Mucosa of rectum (tissue), 2 donors: ENCODE measurements at regions not wholly inside any gene's neighbourhood (a gene's known extent, or its start where the extent isn't known, plus 50 kb on each side); places are given as distances from the start of the nearest gene placed in this dataset.

Experiments used
- H3K27ac ChIP-seq, 2 donors: one replicate each; pipeline ENCODE4 v1.7.0; 2013; ENCODE audit warnings: inconsistent platforms in 2 of 2, low read depth in 2 of 2, low read length in 2 of 2
- H3K27me3 ChIP-seq, 2 donors: one replicate each; pipeline ENCODE4 v1.7.0; 2013; ENCODE audit warnings: low read length in 2 of 2; ENCODE audit not compliant: control insufficient read depth in 2 of 2, insufficient read depth in 2 of 2
- H3K36me3 ChIP-seq, 2 donors: one replicate each; pipeline ENCODE4 v1.7.0; 2013; ENCODE audit warnings: low read length in 2 of 2; ENCODE audit not compliant: control insufficient read depth in 2 of 2, insufficient read depth in 2 of 2
- H3K4me1 ChIP-seq, 2 donors: one replicate each; pipeline ENCODE4 v1.7.0; 2013; ENCODE audit warnings: low read length in 2 of 2, mild to moderate bottlenecking in 1 of 2; ENCODE audit not compliant: control insufficient read depth in 2 of 2, insufficient read depth in 2 of 2
- H3K4me3 ChIP-seq, 2 donors: one replicate each; pipeline ENCODE4 v1.7.0; 2013; ENCODE audit warnings: low read length in 2 of 2
- H3K9ac ChIP-seq, 2 donors: one replicate each; pipeline ENCODE4 v1.7.0; 2013; ENCODE audit warnings: low read length in 2 of 2, low read depth in 1 of 2, mild to moderate bottlenecking in 1 of 2
- H3K9me3 ChIP-seq, 2 donors: one replicate each; pipeline ENCODE4 v1.7.0; 2013; ENCODE audit warnings: low read length in 2 of 2; ENCODE audit not compliant: control insufficient read depth in 2 of 2
- donor health status: healthy.
- donor health status: Normal muscosa, but diverticular disease.

DNA sequence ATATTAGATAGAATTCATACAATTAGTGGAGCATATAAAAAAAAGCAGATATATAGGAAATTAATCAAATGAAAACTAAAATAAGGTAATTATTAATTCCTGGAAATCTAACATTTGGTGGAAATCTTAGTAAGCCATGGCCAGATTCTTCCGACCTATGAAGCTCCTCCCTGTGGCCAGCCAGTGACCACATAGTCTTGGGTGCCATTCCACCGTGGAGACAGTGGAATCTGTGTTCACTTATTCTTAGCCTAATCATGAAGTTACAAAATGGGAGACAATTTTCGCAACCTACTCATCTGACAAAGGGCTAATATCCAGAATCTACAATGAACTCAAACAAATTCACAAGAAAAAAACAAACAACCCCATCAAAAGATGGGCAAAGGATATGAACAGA lies 241.9 kb upstream of the FLRT2 start:
- Histone ChIP-seq H3K27ac (no peak overlapping the region), H3K4me1 (no peaks in the 10 kb centered on the region), H3K27me3 (no peaks in the 10 kb centered on the region), H3K9ac (no peak overlapping the region), H3K4me3 (no peak overlapping the region), H3K36me3 (no peaks in the 10 kb centered on the region), H3K9me3 (no peaks in the 10 kb centered on the region)

DNA sequence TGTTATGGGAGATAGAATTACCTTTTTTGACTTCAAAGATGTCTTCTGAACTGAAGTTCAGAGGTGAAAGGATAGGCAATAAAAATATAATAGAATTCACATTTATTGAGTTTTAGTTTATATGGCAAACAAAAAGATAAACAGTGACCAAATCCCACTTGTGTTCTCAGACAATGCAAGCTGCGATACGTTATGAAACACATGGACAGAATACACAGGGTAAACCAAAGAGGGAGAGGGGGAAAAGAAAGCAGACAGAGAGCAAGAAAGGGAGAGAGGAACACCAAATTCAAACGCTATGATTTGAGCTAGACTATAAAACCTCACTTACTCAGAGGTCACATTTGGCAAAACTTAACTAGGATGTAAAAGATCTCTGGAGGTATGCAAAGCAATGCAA lies 238.2 kb upstream of the FLRT2 start:
- H3K4me3 ChIP-seq, result no peak overlapping the region
- no peaks in the 10 kb centered on the region for H3K9me3 ChIP-seq
- H3K27me3 ChIP-seq, result no peaks in the 10 kb centered on the region
- no peak overlapping the region for H3K9ac ChIP-seq
- H3K27ac ChIP-seq, result no peak overlapping the region
- H3K36me3 ChIP-seq, result no peaks in the 10 kb centered on the region
- H3K4me1 ChIP-seq, result no peaks in the 10 kb centered on the region

DNA sequence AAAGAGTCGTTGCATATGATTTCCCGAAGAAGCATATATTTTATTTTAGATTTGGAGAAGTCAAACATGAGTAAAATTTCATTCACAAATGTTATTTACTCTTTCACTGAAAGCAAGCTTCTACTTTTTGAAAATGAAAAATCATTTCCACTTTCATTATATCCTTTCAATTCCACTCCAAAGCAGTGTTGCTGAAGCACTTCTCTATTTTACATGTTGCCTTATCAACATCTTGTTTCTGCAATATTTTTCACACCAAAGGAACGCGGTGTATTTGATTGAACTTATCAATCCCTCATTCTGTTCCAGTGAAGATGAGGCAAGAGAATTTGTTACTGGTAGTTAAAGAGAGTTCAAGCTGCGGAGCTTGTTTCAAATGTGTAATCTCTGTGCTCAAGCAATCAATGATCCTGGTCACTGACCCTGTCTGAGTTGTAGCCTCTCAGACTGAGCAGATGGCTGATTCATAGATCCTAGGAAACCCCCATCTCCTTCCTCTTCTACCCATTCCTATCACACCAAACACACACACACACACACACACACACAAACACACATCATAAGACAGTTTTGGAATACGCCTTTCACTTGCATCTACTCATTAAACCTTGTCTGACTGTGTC lies 236.2 kb upstream of the FLRT2 start:
- H3K9me3 ChIP-seq, result no peaks in the 10 kb centered on the region
- H3K36me3 ChIP-seq, result no peaks in the 10 kb centered on the region
- no peak overlapping the region for H3K9ac ChIP-seq
- H3K4me3 ChIP-seq, result no peak overlapping the region
- no peaks in the 10 kb centered on the region for H3K27me3 ChIP-seq
- H3K27ac ChIP-seq, result no peak overlapping the region
- H3K4me1 ChIP-seq, result no peaks in the 10 kb centered on the region

DNA sequence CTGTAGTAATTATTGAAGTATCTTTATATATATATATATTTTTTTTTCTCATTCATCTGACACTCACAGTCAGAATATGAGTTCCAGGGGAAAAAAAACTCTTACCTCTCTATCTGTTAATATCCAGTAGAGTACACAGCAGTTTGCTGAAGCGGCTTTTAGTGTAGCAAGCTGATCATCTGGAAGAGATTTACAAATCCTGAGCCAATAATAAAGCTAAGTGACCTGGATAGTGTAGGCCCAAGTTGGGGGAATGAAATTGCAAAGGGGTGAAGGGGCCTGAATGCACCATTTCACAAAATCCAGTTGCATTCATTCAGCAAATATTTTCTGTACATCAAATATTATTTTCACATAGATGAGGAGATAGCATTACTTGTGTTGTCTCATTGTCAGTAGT lies 234.6 kb upstream of the FLRT2 start:
- Histone ChIP-seq H3K9me3 (no peaks in the 10 kb centered on the region), H3K4me1 (no peaks in the 10 kb centered on the region), H3K36me3 (no peaks in the 10 kb centered on the region), H3K27ac (no peak overlapping the region), H3K4me3 (no peak overlapping the region), H3K27me3 (no peaks in the 10 kb centered on the region), H3K9ac (no peak overlapping the region)

DNA sequence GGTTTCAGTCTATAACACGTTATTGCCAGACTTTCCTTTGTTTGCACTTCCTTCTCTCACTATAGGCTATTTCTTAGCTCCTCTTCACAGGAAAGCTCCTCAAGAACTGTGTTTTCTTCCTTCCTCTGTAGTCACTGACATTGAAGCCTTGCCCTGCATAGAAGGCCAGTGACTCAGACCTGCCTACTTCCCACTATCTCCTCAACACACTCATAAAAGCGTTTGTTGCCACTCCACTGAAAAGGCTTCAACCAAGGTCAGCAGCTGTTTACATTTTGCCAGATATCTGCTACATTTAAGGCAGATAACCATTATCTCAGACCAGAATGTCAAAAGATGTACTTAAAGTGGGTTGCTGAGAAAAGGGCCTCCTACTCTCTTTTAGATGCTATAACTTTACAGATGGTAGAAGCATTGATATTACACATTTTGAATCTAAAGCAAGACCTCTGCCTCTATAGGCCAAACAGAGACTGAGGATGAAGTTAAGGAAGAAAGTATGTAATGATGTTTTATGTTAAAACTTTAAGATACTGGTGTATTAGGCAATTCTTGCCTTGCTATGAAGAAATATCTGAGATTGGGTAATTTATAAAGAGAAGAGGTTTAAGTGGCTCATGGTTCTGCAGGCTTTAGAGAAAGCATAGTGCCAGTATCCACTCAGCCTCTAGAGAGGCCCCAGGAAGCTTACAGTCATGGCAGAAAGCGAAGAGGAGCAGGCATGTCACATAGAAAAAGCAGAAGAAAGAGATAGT lies 233.3 kb upstream of the FLRT2 start:
- no peaks in the 10 kb centered on the region for H3K9me3 ChIP-seq
- H3K27ac ChIP-seq, result no peak overlapping the region
- H3K4me1 ChIP-seq, result no peaks in the 10 kb centered on the region
- no peaks in the 10 kb centered on the region for H3K36me3 ChIP-seq
- H3K9ac ChIP-seq, result no peak overlapping the region
- no peak overlapping the region for H3K4me3 ChIP-seq
- H3K27me3 ChIP-seq, result no peaks in the 10 kb centered on the region

DNA sequence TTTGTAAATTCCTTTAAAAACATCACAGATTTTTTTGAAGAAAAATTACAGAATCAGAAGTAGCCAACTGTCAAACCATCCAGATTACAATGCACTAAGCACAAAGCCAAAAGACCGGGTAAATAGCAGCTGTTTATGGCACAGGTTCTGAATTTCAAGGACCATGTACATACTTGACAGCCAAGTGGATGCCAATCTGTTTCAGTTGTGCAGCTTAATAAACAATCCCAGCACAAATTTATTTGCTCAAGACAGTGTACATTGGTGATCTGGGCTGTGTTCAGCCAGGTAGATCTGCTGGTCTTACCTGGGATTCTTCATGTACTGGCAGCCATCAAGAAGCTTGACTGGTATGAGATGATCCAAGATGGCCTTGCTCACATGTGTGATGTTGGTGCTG lies 229.8 kb upstream of the FLRT2 start:
- no peak overlapping the region for H3K9ac ChIP-seq
- no peak overlapping the region for H3K4me3 ChIP-seq
- no peaks in the 10 kb centered on the region for H3K27me3 ChIP-seq

DNA sequence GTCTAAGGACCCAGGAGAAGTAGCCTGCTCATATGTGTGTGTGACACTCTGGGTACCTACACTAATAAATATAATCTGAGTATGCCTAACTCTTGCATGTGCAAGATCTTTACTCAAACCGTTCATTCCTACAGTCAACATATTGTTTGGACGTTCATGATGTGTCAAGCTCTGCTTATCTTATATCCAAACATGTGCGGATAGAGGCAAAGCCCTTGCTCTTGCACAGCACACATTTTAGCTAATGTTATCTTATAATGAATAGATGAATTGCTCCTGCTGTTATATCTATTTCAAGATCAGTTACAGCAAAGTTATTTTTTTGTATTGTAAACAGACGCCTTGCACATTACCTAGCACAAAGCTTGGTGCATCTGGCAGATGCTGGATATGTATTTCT lies 228.4 kb upstream of the FLRT2 start:
- Histone ChIP-seq H3K27me3 (no peaks in the 10 kb centered on the region), H3K4me3 (no peak overlapping the region)

More for the DNA sequence above, 229.8 kb upstream of the FLRT2 start:
- H3K36me3 ChIP-seq, result no peaks in the 10 kb centered on the region
- H3K9me3 ChIP-seq, result no peaks in the 10 kb centered on the region
- H3K27ac ChIP-seq, result no peak overlapping the region
- H3K4me1 ChIP-seq, result no peaks in the 10 kb centered on the region

DNA sequence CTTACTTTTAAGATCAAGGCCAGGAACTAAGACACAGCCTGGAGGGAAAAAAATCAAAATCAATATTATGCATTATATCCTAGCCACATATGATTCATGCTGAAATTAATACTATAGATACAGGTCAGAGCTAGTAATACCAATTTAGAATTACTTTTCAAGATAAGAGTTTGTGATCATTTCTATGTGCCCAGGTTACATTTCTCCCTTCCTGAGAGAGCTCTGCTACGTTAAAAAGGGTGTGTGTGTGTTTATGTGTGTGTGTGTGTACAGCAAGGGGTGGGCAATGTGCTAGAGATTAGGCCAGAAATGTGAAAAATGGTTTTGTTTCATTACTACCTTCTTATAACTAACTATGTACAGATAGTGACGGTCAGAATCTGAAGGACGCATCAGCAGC lies 223.9 kb upstream of the FLRT2 start:
- Histone ChIP-seq H3K9ac (no peak overlapping the region), H3K9me3 (no peaks in the 10 kb centered on the region), H3K27ac (no peak overlapping the region), H3K4me3 (no peak overlapping the region), H3K27me3 (no peaks in the 10 kb centered on the region), H3K4me1 (no peaks in the 10 kb centered on the region), H3K36me3 (no peaks in the 10 kb centered on the region)

More for the DNA sequence above, 228.4 kb upstream of the FLRT2 start:
- no peaks in the 10 kb centered on the region for H3K36me3 ChIP-seq
- no peak overlapping the region for H3K9ac ChIP-seq
- H3K27ac ChIP-seq, result no peak overlapping the region
- H3K4me1 ChIP-seq, result no peaks in the 10 kb centered on the region
- H3K9me3 ChIP-seq, result no peaks in the 10 kb centered on the region

DNA sequence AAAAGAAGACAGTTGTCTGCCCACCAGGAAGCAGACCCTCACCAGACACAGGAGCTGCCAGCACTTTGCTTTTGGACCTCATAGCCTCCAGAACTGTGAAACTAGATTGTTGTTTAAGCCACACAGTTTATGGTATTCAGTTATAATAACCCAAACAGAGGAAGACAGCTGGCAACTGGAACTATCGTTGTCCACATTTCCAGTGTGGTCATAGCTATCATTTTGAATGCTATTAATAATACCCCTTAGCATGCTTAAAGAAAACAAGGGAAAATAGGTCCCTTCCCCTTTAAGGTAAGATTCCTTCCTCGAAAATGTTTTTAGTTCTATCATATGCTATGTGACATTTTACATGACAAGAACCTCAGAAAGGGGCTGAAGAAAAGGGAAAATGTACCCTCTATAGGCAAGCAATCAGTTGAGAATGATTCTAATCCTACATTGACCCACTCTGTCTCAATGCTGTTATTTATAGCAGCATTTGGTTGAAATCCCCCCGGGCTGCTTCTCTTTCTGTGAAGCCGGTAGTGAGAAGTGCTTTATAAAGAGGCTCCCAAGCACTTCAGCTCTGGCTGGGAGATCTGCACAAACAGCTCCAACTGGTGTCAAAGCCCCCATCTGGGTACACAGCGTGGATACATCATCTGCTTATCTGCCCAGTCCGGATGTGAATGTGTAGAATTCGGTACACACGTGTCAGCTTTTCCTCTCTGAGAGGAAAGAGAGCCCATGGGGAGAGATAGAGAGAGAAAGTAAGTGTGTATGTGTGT lies 221.2 kb upstream of the FLRT2 start:
- Histone ChIP-seq H3K9me3 (no peaks in the 10 kb centered on the region), H3K4me3 (no peak overlapping the region), H3K36me3 (no peaks in the 10 kb centered on the region), H3K27ac (no peak overlapping the region), H3K27me3 (no peaks in the 10 kb centered on the region), H3K9ac (no peak overlapping the region), H3K4me1 (no peaks in the 10 kb centered on the region)
